Mesothelial cell of epicardium (in vitro differentiated cells): ENCODE measurements at regions not wholly inside any gene's neighbourhood (a gene's known extent, or its start where the extent isn't known, plus 50 kb on each side); places are given as distances from the start of the nearest gene placed in this dataset.
"Not testable (repeated sequence)": the region's sequence is repeated elsewhere in the genome, so short reads cannot be mapped to it uniquely, and the experiment has no call there.

ENCODE experiments used
- DNase-seq, 2 experiments: peaks; one replicate each; pipeline ENCODE4 v3.0.0; 2021; ENCODE audit warnings: low spot score in 2 of 2; ENCODE audit not compliant: unreplicated experiment in 2 of 2
- H3K27ac Mint-ChIP-seq: 2 replicates; pipeline ENCODE4 v1.8.0; 2021; ENCODE audit warnings: mixed read lengths
- H3K27me3 Mint-ChIP-seq: 2 replicates; pipeline ENCODE4 v1.8.0; 2021; ENCODE audit warnings: low read depth, mixed read lengths
- H3K36me3 Mint-ChIP-seq: 2 replicates; pipeline ENCODE4 v1.8.0; 2021; ENCODE audit warnings: mixed read lengths
- H3K4me1 Mint-ChIP-seq: 2 replicates; pipeline ENCODE4 v1.8.0; 2021; ENCODE audit warnings: mixed read lengths
- H3K4me3 Mint-ChIP-seq: 2 replicates; pipeline ENCODE4 v1.8.0; 2021; ENCODE audit warnings: mild to moderate bottlenecking, moderate library complexity, mixed read lengths
- H3K9me3 Mint-ChIP-seq: 2 replicates; pipeline ENCODE4 v1.8.0; 2021; ENCODE audit warnings: mixed read lengths
- CTCF ChIP-seq: fragments of 200-600 bp; sonication (generic); IDR thresholded peaks from one replicate; pipeline ENCODE4 v1.5.0; 2021; ENCODE audit warnings: antibody characterized with exemption; ENCODE audit not compliant: unreplicated experiment

GRCh38 chr2:76009484-76009883, 298.8 kb upstream of the GCFC2 start:
- Mint-ChIP-seq H3K4me3 (no peak overlapping the region), H3K4me1 (no peaks in the 10 kb centered on the region), H3K36me3 (no peaks in the 10 kb centered on the region)

GRCh38 chr2:76008001-76008702, 297.4 kb upstream of the GCFC2 start:
- H3K27ac Mint-ChIP-seq = no peak overlapping the region
- no peaks in the 10 kb centered on the region for H3K36me3 Mint-ChIP-seq
- H3K4me3 Mint-ChIP-seq = no peak overlapping the region
- no peaks in the 10 kb centered on the region for H3K4me1 Mint-ChIP-seq
- DNase-seq = no peak
- no peak for TF ChIP-seq CTCF
- H3K27me3 Mint-ChIP-seq = no peaks in the 10 kb centered on the region
- peaks cover 3% of the 10 kb centered on the region for H3K9me3 Mint-ChIP-seq

More at GRCh38 chr2:76009484-76009883, 298.8 kb upstream of the GCFC2 start:
- Mint-ChIP-seq H3K27me3 (no peaks in the 10 kb centered on the region), H3K27ac (no peak overlapping the region), H3K9me3 (peaks cover 3% of the 10 kb centered on the region)
- no peak for DNase-seq
- TF ChIP-seq CTCF = no peak

GRCh38 chr2:76000425-76000824, 289.7 kb upstream of the GCFC2 start:
- no peak for TF ChIP-seq CTCF
- no peak for DNase-seq
- Mint-ChIP-seq H3K36me3 (no peaks in the 10 kb centered on the region), H3K4me1 (no peaks in the 10 kb centered on the region), H3K4me3 (no peak overlapping the region), H3K27ac (no peak overlapping the region), H3K27me3 (no peaks in the 10 kb centered on the region), H3K9me3 (peaks cover 4% of the 10 kb centered on the region)

- TF ChIP-seq CTCF = no peak
- DNase-seq = no peak
- no peak overlapping the region for H3K27ac Mint-ChIP-seq
- H3K4me3 Mint-ChIP-seq = no peak overlapping the region
- no peaks in the 10 kb centered on the region for H3K27me3 Mint-ChIP-seq
- no peaks in the 10 kb centered on the region for H3K4me1 Mint-ChIP-seq
- peaks cover 11% of the 10 kb centered on the region for H3K9me3 Mint-ChIP-seq
- H3K36me3 Mint-ChIP-seq = no peaks in the 10 kb centered on the region
Measured at GRCh38 chr2:75998451-75998850, 287.7 kb upstream of the GCFC2 start.

GRCh38 chr2:75994759-75995158, 284.0 kb upstream of the GCFC2 start:
- H3K27ac Mint-ChIP-seq = no peak overlapping the region
- H3K9me3 Mint-ChIP-seq = peaks cover 31% of the 10 kb centered on the region
- no peak for DNase-seq
- no peaks in the 10 kb centered on the region for H3K36me3 Mint-ChIP-seq
- no peaks in the 10 kb centered on the region for H3K27me3 Mint-ChIP-seq
- no peaks in the 10 kb centered on the region for H3K4me1 Mint-ChIP-seq
- no peak overlapping the region for H3K4me3 Mint-ChIP-seq
- TF ChIP-seq CTCF = no peak

- not testable (repeated sequence) for H3K4me1 Mint-ChIP-seq, DNase-seq, H3K4me3 Mint-ChIP-seq, H3K27ac Mint-ChIP-seq, H3K27me3 Mint-ChIP-seq, H3K36me3 Mint-ChIP-seq
- peaks cover 37% of the 10 kb centered on the region for H3K9me3 Mint-ChIP-seq
Measured at GRCh38 chr2:75988622-75989021, 277.9 kb upstream of the GCFC2 start.
